DOHH2 (cell line): ENCODE measurements at regions not wholly inside any gene's neighbourhood (a gene's known extent, or its start where the extent isn't known, plus 50 kb on each side); places are given as distances from the start of the nearest gene placed in this dataset.
"Not testable (repeated sequence)": the region's sequence is repeated elsewhere in the genome, so short reads cannot be mapped to it uniquely, and the experiment has no call there.

ENCODE experiments used
- CTCF ChIP-seq: fragments of 200-600 bp; sonication (generic); IDR thresholded peaks from one replicate; pipeline ENCODE4 v1.5.1; 2014; ENCODE audit warnings: antibody characterized with exemption, mild to moderate bottlenecking, low read depth, low read length; ENCODE audit not compliant: poor library complexity, severe bottlenecking
- EZH2phosphoT487 ChIP-seq: fragments of 200-600 bp; sonication (generic); IDR thresholded peaks from 2 replicates; pipeline ENCODE4 v1.6.1; 2017; ENCODE audit warnings: borderline replicate concordance, mild to moderate bottlenecking, antibody characterized with exemption, low read length, moderate library complexity, mixed read lengths

GRCh38 chr1:245056296-245056695 is 98.5 kb upstream of the KIF26B start:
- not testable (repeated sequence) for TF ChIP-seq CTCF, EZH2phosphoT487
